ENCODE measurements at regions not wholly inside any gene's neighbourhood (a gene's known extent, or its start where the extent isn't known, plus 50 kb on each side); places are given as distances from the start of the nearest gene placed in this dataset.

- H3K79me2 ChIP-seq (ENCODE audit: insufficient read depth, low read length): no peaks in the 10 kb centered on the region
- peak overlapping the region; percentile 74 for H3K27ac ChIP-seq (ENCODE audit: low read depth, low read length)
- peaks cover 39% of the 10 kb centered on the region for H3K4me1 ChIP-seq (ENCODE audit: insufficient read depth, low read length)
- no peak for DNase-seq (ENCODE audit: insufficient read length, low spot score, missing footprints)
- H2AFZ ChIP-seq (ENCODE audit: low read length): no peak overlapping the region
- H3K4me2 ChIP-seq (ENCODE audit: insufficient read depth, low read length): peak overlapping the region; percentile 55
- no peak for TF ChIP-seq CTCF (IDR thresholded peaks at IDR 0.05; ENCODE audit: extremely low read depth, low read depth, low read length)
- no peaks in the 10 kb centered on the region for H3K9me3 ChIP-seq (ENCODE audit: low read depth, low read length)
- H3K27me3 ChIP-seq (ENCODE audit: insufficient read depth, low read length): no peaks in the 10 kb centered on the region
- H3K36me3 ChIP-seq (ENCODE audit: insufficient read depth, low read length): no peaks in the 10 kb centered on the region
- H3K4me3 ChIP-seq (ENCODE audit: insufficient read depth, low read length): no peak overlapping the region
- no peaks in the 10 kb centered on the region for H4K20me1 ChIP-seq (ENCODE audit: insufficient read depth, low read length)
Measured at GRCh38 chr4:181958446-181958845, 284.8 kb upstream of the TENM3 start.

DNA sequence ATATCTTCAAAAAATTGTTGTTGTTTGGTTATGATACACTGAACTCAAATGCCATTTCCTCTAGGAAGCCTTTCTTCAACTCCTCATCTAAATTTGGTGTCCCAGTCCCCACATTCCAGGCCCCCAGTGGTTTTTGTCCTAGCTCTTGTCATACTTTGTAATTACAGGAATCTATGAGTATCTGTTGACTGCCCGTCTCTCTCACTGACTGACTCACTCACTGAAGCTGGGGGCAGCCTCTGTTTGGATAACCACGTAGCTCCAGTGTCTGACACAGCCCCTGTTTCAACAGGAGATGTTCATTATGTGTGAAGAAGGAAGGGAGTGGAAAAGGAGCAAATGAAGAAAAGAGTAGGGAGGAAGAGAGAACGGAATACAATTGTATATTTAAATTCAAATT lies 284.1 kb upstream of the TENM3 start:
- no peak for TF ChIP-seq CTCF (IDR thresholded peaks at IDR 0.05; ENCODE audit: extremely low read depth, low read depth, low read length)
- Histone ChIP-seq H3K36me3 (ENCODE audit: insufficient read depth, low read length) (no peaks in the 10 kb centered on the region), H3K79me2 (ENCODE audit: insufficient read depth, low read length) (no peaks in the 10 kb centered on the region), H2AFZ (ENCODE audit: low read length) (no peak overlapping the region), H3K27ac (ENCODE audit: low read depth, low read length) (peak overlapping the region; percentile 74), H3K27me3 (ENCODE audit: insufficient read depth, low read length) (no peaks in the 10 kb centered on the region), H3K4me1 (ENCODE audit: insufficient read depth, low read length) (peaks cover 39% of the 10 kb centered on the region), H3K4me3 (ENCODE audit: insufficient read depth, low read length) (no peak overlapping the region), H3K9me3 (ENCODE audit: low read depth, low read length) (no peaks in the 10 kb centered on the region), H4K20me1 (ENCODE audit: insufficient read depth, low read length) (no peaks in the 10 kb centered on the region), H3K4me2 (ENCODE audit: insufficient read depth, low read length) (peak overlapping the region; percentile 55)
- DNase-seq (ENCODE audit: insufficient read length, low spot score, missing footprints): no peak

GRCh38 chr4:181960384-181960783 lies 282.8 kb upstream of the TENM3 start:
- Histone ChIP-seq H3K4me3 (ENCODE audit: insufficient read depth, low read length) (no peak overlapping the region), H3K4me2 (ENCODE audit: insufficient read depth, low read length) (no peak overlapping the region), H3K36me3 (ENCODE audit: insufficient read depth, low read length) (no peaks in the 10 kb centered on the region), H3K27me3 (ENCODE audit: insufficient read depth, low read length) (no peaks in the 10 kb centered on the region), H3K79me2 (ENCODE audit: insufficient read depth, low read length) (no peaks in the 10 kb centered on the region), H4K20me1 (ENCODE audit: insufficient read depth, low read length) (no peaks in the 10 kb centered on the region), H3K9me3 (ENCODE audit: low read depth, low read length) (no peaks in the 10 kb centered on the region), H3K4me1 (ENCODE audit: insufficient read depth, low read length) (peaks cover 39% of the 10 kb centered on the region), H3K27ac (ENCODE audit: low read depth, low read length) (no peak overlapping the region), H2AFZ (ENCODE audit: low read length) (no peak overlapping the region)
- DNase-seq (ENCODE audit: insufficient read length, low spot score, missing footprints): no peak
- TF ChIP-seq CTCF (IDR thresholded peaks at IDR 0.05; ENCODE audit: extremely low read depth, low read depth, low read length): no peak

DNA sequence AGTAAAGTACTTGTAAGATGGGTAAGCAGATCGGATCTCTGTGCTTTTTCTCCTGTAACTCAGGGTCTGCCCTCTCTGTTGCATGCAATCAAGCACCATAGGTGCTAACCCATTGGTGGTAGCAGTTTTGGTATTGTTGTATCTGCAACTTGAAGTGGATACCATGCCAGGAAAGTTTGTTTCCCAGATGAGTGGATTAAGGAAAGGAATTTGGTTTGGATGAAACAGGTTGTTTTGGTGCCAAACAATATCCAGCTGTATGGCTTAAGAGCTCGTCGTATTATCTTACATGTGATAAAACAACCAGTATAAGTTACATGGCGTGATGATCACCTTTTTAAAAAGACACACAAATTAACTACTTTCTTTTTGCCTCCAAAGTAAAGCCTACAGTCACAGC lies 280.9 kb upstream of the TENM3 start:
- no peaks in the 10 kb centered on the region for H3K36me3 ChIP-seq (ENCODE audit: insufficient read depth, low read length)
- no peak overlapping the region for H3K27ac ChIP-seq (ENCODE audit: low read depth, low read length)
- H4K20me1 ChIP-seq (ENCODE audit: insufficient read depth, low read length): no peaks in the 10 kb centered on the region
- H3K4me3 ChIP-seq (ENCODE audit: insufficient read depth, low read length): no peak overlapping the region
- H3K27me3 ChIP-seq (ENCODE audit: insufficient read depth, low read length): no peaks in the 10 kb centered on the region
- no peaks in the 10 kb centered on the region for H3K9me3 ChIP-seq (ENCODE audit: low read depth, low read length)
- no peaks in the 10 kb centered on the region for H3K79me2 ChIP-seq (ENCODE audit: insufficient read depth, low read length)
- peaks cover 49% of the 10 kb centered on the region for H3K4me1 ChIP-seq (ENCODE audit: insufficient read depth, low read length)
- no peak overlapping the region for H2AFZ ChIP-seq (ENCODE audit: low read length)
- no peak overlapping the region for H3K4me2 ChIP-seq (ENCODE audit: insufficient read depth, low read length)
- no peak for TF ChIP-seq CTCF (IDR thresholded peaks at IDR 0.05; ENCODE audit: extremely low read depth, low read depth, low read length)
- no peak for DNase-seq (ENCODE audit: insufficient read length, low spot score, missing footprints)
